ENCODE measurements at regions not wholly inside any gene's neighbourhood (a gene's known extent, or its start where the extent isn't known, plus 50 kb on each side); places are given as distances from the start of the nearest gene placed in this dataset.

DNA sequence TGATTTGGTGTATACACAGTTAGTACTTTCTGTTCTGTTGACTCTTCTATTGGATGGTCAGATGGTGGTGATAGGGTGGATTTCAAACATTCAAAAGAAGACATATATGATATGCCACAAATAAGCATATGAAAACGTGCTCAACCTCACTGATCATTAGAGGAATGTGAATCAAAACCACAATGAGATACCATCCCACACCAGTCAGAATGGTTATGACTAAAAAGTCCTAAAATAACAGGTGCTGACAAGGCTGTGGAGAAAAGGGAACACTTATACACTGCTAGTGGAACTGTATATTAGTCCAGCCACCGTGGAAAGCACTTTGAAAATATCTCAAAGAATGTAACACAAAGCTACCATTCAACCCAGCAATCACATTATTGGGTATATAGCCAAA, 425.5 kb downstream of the C12orf50 start:
- no peaks in the 10 kb centered on the region for H3K27me3 Mint-ChIP-seq
- H3K27ac Mint-ChIP-seq, result no peak overlapping the region
- TF ChIP-seq, protein P1, sequence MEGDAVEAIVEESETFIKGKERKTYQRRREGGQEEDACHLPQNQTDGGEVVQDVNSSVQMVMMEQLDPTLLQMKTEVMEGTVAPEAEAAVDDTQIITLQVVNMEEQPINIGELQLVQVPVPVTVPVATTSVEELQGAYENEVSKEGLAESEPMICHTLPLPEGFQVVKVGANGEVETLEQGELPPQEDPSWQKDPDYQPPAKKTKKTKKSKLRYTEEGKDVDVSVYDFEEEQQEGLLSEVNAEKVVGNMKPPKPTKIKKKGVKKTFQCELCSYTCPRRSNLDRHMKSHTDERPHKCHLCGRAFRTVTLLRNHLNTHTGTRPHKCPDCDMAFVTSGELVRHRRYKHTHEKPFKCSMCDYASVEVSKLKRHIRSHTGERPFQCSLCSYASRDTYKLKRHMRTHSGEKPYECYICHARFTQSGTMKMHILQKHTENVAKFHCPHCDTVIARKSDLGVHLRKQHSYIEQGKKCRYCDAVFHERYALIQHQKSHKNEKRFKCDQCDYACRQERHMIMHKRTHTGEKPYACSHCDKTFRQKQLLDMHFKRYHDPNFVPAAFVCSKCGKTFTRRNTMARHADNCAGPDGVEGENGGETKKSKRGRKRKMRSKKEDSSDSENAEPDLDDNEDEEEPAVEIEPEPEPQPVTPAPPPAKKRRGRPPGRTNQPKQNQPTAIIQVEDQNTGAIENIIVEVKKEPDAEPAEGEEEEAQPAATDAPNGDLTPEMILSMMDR (IDR thresholded peaks at IDR 0.05), result no peak
- Histone ChIP-seq H3K27ac (ENCODE audit: low read depth in 1 of 2, low read length in 2 of 2) (no peak overlapping the region), H3K27me3 (ENCODE audit: control insufficient read depth in 1 of 2, insufficient read depth in 2 of 2, low read length in 2 of 2) (no peaks in the 10 kb centered on the region), H3K4me1 (ENCODE audit: insufficient read depth, low read length) (no peaks in the 10 kb centered on the region), H3K4me3 (ENCODE audit: low read length) (no peak overlapping the region), H3K9me3 (ENCODE audit: control insufficient read depth in 1 of 2, insufficient read depth in 1 of 2, low read length in 2 of 2) (no peaks in the 10 kb centered on the region), H3K36me3 (ENCODE audit: insufficient read depth, low read length) (no peaks in the 10 kb centered on the region)
- no peak overlapping the region for H3K4me3 Mint-ChIP-seq
- ChIA-PET CTCF (no interaction called here), POLR2A (no interaction called here)
- DNase-seq, result no peak
- intact Hi-C loops (cut with DNase I, micrococcal nuclease), result no loop called here
- no peak for ATAC-seq (ENCODE audit: poor library complexity)
- H3K36me3 Mint-ChIP-seq (ENCODE audit: low read depth), result no peaks in the 10 kb centered on the region
- H3K9me3 Mint-ChIP-seq, result peaks cover 13% of the 10 kb centered on the region
- H3K4me1 Mint-ChIP-seq (ENCODE audit: low read depth), result no peaks in the 10 kb centered on the region

DNA sequence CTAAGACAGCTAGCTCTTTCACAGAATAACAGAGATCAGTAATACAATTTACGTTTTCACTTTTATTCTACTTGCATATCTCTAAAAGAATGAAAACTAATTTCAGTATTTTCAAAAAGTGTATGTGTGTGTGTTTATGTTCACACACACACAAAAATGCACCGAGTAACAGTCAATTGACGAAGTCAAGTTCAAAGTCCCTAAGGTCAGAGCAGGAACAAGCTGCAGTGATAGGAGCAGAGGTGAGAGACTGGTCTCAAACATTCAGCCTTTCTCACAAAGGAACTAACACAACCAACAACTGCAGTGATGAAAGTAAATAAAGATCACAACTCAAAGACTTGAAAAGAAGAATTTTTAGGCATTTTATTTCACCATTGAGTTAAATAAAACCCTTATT, 429.7 kb downstream of the C12orf50 start:
- H3K27me3 Mint-ChIP-seq, result no peaks in the 10 kb centered on the region
- CTCF ChIA-PET, result no interaction called here
- H3K27me3 ChIP-seq (ENCODE audit: control insufficient read depth in 1 of 2, insufficient read depth in 2 of 2, low read length in 2 of 2), result no peaks in the 10 kb centered on the region
- H3K9me3 Mint-ChIP-seq, result peaks cover 11% of the 10 kb centered on the region
- no peak overlapping the region for H3K4me3 ChIP-seq (ENCODE audit: low read length)
- H3K9me3 ChIP-seq (ENCODE audit: control insufficient read depth in 1 of 2, insufficient read depth in 1 of 2, low read length in 2 of 2), result no peaks in the 10 kb centered on the region
- H3K36me3 ChIP-seq (ENCODE audit: insufficient read depth, low read length), result no peaks in the 10 kb centered on the region
- ATAC-seq (ENCODE audit: poor library complexity), result no peak
- DNase-seq, result no peak
- no peaks in the 10 kb centered on the region for H3K36me3 Mint-ChIP-seq (ENCODE audit: low read depth)
- TF ChIP-seq, protein P1 (IDR thresholded peaks at IDR 0.05), result no peak
- H3K4me1 Mint-ChIP-seq (ENCODE audit: low read depth), result no peaks in the 10 kb centered on the region
- no peaks in the 10 kb centered on the region for H3K4me1 ChIP-seq (ENCODE audit: insufficient read depth, low read length)
- POLR2A ChIA-PET, result no interaction called here
- intact Hi-C loops (cut with DNase I, micrococcal nuclease), result no loop called here
- H3K27ac ChIP-seq (ENCODE audit: low read depth in 1 of 2, low read length in 2 of 2), result no peak overlapping the region
- H3K27ac Mint-ChIP-seq, result no peak overlapping the region
- H3K4me3 Mint-ChIP-seq, result no peak overlapping the region

DNA sequence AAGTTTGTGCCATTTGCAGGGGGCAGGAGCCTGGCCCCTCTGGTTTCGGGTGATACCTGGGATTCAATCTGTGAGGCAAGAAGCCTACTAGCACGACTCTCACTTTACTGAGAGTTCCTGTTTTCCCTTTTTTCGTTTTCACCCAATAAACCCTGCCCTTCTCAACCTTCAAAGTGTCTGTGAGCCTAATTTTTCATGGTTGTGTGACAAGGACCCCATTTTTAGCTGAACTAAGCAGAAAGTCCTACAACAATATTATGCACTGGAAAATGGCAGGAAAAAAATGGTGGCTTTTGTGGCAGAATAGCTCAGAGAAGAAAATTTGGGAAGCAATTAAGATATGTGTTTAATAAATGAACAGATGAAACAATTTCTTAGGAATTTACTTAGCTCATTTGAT, 432.1 kb downstream of the C12orf50 start:
- TF ChIP-seq, protein P1 (IDR thresholded peaks at IDR 0.05), result no peak
- Mint-ChIP-seq H3K27ac (no peak overlapping the region), H3K27me3 (no peaks in the 10 kb centered on the region), H3K4me1 (ENCODE audit: low read depth) (no peaks in the 10 kb centered on the region), H3K9me3 (peaks cover 3% of the 10 kb centered on the region), H3K36me3 (ENCODE audit: low read depth) (no peaks in the 10 kb centered on the region), H3K4me3 (no peak overlapping the region)
- H3K4me1 ChIP-seq (ENCODE audit: insufficient read depth, low read length), result no peaks in the 10 kb centered on the region
- no peaks in the 10 kb centered on the region for H3K36me3 ChIP-seq (ENCODE audit: insufficient read depth, low read length)
- ATAC-seq (ENCODE audit: poor library complexity), result no peak
- no peaks in the 10 kb centered on the region for H3K27me3 ChIP-seq (ENCODE audit: control insufficient read depth in 1 of 2, insufficient read depth in 2 of 2, low read length in 2 of 2)
- ChIA-PET CTCF (no interaction called here), POLR2A (no interaction called here)
- H3K9me3 ChIP-seq (ENCODE audit: control insufficient read depth in 1 of 2, insufficient read depth in 1 of 2, low read length in 2 of 2), result no peaks in the 10 kb centered on the region
- H3K27ac ChIP-seq (ENCODE audit: low read depth in 1 of 2, low read length in 2 of 2), result no peak overlapping the region
- H3K4me3 ChIP-seq (ENCODE audit: low read length), result no peak overlapping the region
- no peak for DNase-seq
- intact Hi-C loops (cut with DNase I, micrococcal nuclease), result no loop called here

All from CD4-positive, alpha-beta T cell (primary cell).